ENCODE measurements at regions not wholly inside any gene's neighbourhood (a gene's known extent, or its start where the extent isn't known, plus 50 kb on each side); places are given as distances from the start of the nearest gene placed in this dataset.

GRCh38 chr14:49505041-49505766 lies 81.0 kb downstream of the RPS29 start:
- peaks cover 2% of the 10 kb centered on the region for H3K9me3 Mint-ChIP-seq
- TF ChIP-seq EZH2phosphoT487 (IDR thresholded peaks at IDR 0.05) (no peak), CTCF (IDR thresholded peaks at IDR 0.05) (no peak), EZH2 (IDR thresholded peaks at IDR 0.05) (no peak)
- H3K36me3 Mint-ChIP-seq = no peaks in the 10 kb centered on the region
- H3K4me3 Mint-ChIP-seq = no peak overlapping the region
- Histone ChIP-seq H3K9me3 (ENCODE audit: low read depth) (no peaks in the 10 kb centered on the region), H3K9ac (no peak overlapping the region), H3K79me2 (ENCODE audit: low read depth) (no peaks in the 10 kb centered on the region), H3K4me3 (no peak overlapping the region), H2AFZ (replicated peaks) (no peak overlapping the region), H3K36me3 (no peaks in the 10 kb centered on the region), H3F3A (ENCODE audit: low read depth) (peaks cover 15% of the 10 kb centered on the region), H4K20me1 (ENCODE audit: low read depth) (no peaks in the 10 kb centered on the region), H3K27ac (no peak overlapping the region), H3K4me2 (no peak overlapping the region), H3K27me3 (no peaks in the 10 kb centered on the region), H3K4me1 (peaks cover 14% of the 10 kb centered on the region)
- H3K27me3 Mint-ChIP-seq (ENCODE audit: insufficient read depth, low read depth) = peaks cover 3% of the 10 kb centered on the region
- H3K27ac Mint-ChIP-seq = no peak overlapping the region
- no peaks in the 10 kb centered on the region for H3K4me1 Mint-ChIP-seq
- no peak for DNase-seq (ENCODE audit: low spot score)

- Mint-ChIP-seq H3K9me3 (no peaks in the 10 kb centered on the region), H3K4me3 (no peak overlapping the region), H3K27me3 (ENCODE audit: insufficient read depth, low read depth) (peaks cover 2% of the 10 kb centered on the region), H3K4me1 (no peaks in the 10 kb centered on the region), H3K36me3 (no peaks in the 10 kb centered on the region), H3K27ac (no peak overlapping the region)
- Histone ChIP-seq H3K9me3 (ENCODE audit: low read depth) (no peaks in the 10 kb centered on the region), H3K27ac (no peak overlapping the region), H3K9ac (no peak overlapping the region), H3K79me2 (ENCODE audit: low read depth) (no peaks in the 10 kb centered on the region), H3K36me3 (no peaks in the 10 kb centered on the region), H3K27me3 (no peaks in the 10 kb centered on the region), H4K20me1 (ENCODE audit: low read depth) (no peaks in the 10 kb centered on the region), H3K4me2 (no peak overlapping the region), H2AFZ (replicated peaks) (no peak overlapping the region), H3F3A (ENCODE audit: low read depth) (no peaks in the 10 kb centered on the region), H3K4me1 (no peaks in the 10 kb centered on the region), H3K4me3 (no peak overlapping the region)
- peak; percentile 81 for DNase-seq (ENCODE audit: low spot score)
- TF ChIP-seq EZH2phosphoT487 (IDR thresholded peaks at IDR 0.05) (no peak), EZH2 (IDR thresholded peaks at IDR 0.05) (no peak), CTCF (IDR thresholded peaks at IDR 0.05) (peak; percentile 92)
Measured at GRCh38 chr14:49497725-49498348, 88.3 kb downstream of the RPS29 start.

GRCh38 chr14:49497267-49497666 lies 88.9 kb downstream of the RPS29 start:
- Histone ChIP-seq H3K4me3 (no peak overlapping the region), H3K9me3 (ENCODE audit: low read depth) (no peaks in the 10 kb centered on the region), H4K20me1 (ENCODE audit: low read depth) (no peaks in the 10 kb centered on the region), H2AFZ (replicated peaks) (no peak overlapping the region), H3K4me1 (peaks cover 5% of the 10 kb centered on the region), H3K36me3 (no peaks in the 10 kb centered on the region), H3K4me2 (no peak overlapping the region), H3K27me3 (no peaks in the 10 kb centered on the region), H3F3A (ENCODE audit: low read depth) (no peaks in the 10 kb centered on the region), H3K27ac (no peak overlapping the region), H3K9ac (no peak overlapping the region), H3K79me2 (ENCODE audit: low read depth) (no peaks in the 10 kb centered on the region)
- Mint-ChIP-seq H3K36me3 (no peaks in the 10 kb centered on the region), H3K9me3 (no peaks in the 10 kb centered on the region), H3K27ac (no peak overlapping the region), H3K27me3 (ENCODE audit: insufficient read depth, low read depth) (peaks cover 2% of the 10 kb centered on the region), H3K4me3 (no peak overlapping the region), H3K4me1 (no peaks in the 10 kb centered on the region)
- TF ChIP-seq EZH2phosphoT487 (IDR thresholded peaks at IDR 0.05) (no peak), EZH2 (IDR thresholded peaks at IDR 0.05) (no peak), CTCF (IDR thresholded peaks at IDR 0.05) (no peak)
- no peak for DNase-seq (ENCODE audit: low spot score)

Measured in neural progenitor cell (in vitro differentiated cells).